Prostate gland (tissue), 2 donors: ENCODE measurements at regions not wholly inside any gene's neighbourhood (a gene's known extent, or its start where the extent isn't known, plus 50 kb on each side); places are given as distances from the start of the nearest gene placed in this dataset.

Source experiments
- CTCF ChIP-seq, 4 experiments: fragments of 200-600 bp in 2 of 4; fragments of 450-650 bp in 2 of 4; sonication (generic) in 2 of 4; IDR thresholded peaks; 1 replicate in 3 of 4; 2 replicates in 1 of 4; pipeline ENCODE4 v1.5.1; 2016 to 2019; ENCODE audit warnings: antibody characterized with exemption in 4 of 4, mild to moderate bottlenecking in 2 of 4, moderate library complexity in 2 of 4
- POLR2A ChIP-seq: fragments of 450-650 bp; IDR thresholded peaks from one replicate; pipeline ENCODE4 v1.6.1; 2016; ENCODE audit warnings: antibody characterized with exemption, mild to moderate bottlenecking
- POLR2AphosphoS5 ChIP-seq: sonication (generic); formaldehyde crosslinking; IDR thresholded peaks from one replicate; pipeline ENCODE4 v1.6.1; 2017; ENCODE audit warnings: antibody characterized with exemption

- TF ChIP-seq CTCF (IDR thresholded peaks at IDR 0.05) (no peak), POLR2A (no peak), POLR2AphosphoS5 (no peak)
These were observed 457.9 kb upstream of the TPK1 start for GRCh38 chr7:145293754-145294153.
